ENCODE measurements at regions not wholly inside any gene's neighbourhood (a gene's known extent, or its start where the extent isn't known, plus 50 kb on each side); places are given as distances from the start of the nearest gene placed in this dataset.

DNA sequence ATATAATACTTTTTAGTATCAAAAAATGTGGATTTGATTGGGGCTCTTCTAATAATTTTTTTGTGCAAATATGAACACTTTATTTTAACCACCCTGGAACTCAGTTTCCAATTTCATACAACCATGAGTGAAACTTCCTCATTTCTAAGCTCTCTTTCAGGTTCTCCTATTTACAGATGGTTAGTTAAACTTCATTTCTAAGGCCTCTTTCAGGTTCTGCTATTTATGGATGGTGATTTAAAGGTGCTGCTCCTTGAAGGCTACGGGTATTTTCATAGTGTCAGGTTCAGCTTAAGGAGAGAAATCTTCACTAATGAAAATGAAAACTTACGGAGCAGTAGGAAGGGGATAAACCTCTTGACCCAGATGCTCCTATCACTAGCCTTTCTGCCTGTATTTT, 568.3 kb downstream of the KIF20B start:
- ATAC-seq = no peak
- BruUV-seq (replicated peaks) = no TSS peak
- Histone ChIP-seq H3K36me3 (ENCODE audit: control insufficient read depth, insufficient read depth, low read length) (no peaks in the 10 kb centered on the region), H3K27me3 (ENCODE audit: control insufficient read depth, insufficient read depth, low read length) (no peaks in the 10 kb centered on the region), H3K9me3 (ENCODE audit: control insufficient read depth, insufficient read depth, low read depth, low read length) (no peaks in the 10 kb centered on the region), H3K4me3 (ENCODE audit: low read depth in 2 of 2, low read length in 2 of 2) (no peak overlapping the region), H3K4me1 (ENCODE audit: control insufficient read depth, insufficient read depth, low read length) (no peaks in the 10 kb centered on the region), H3K27ac (ENCODE audit: low read length) (no peak overlapping the region)
- no peak for DNase-seq (ENCODE audit: low read depth, low spot score)
- ChIA-PET CTCF (no interaction called here), POLR2A (no interaction called here)
- in situ Hi-C loops (cut with HindIII; ENCODE audit: low pct_unique_long_range_greater_than_20kb, low sequenced_read_pairs) (no loop called here), intact Hi-C loops (cut with micrococcal nuclease; ENCODE audit: unreplicated experiment) (no loop called here)
- TF ChIP-seq SIN3A (IDR thresholded peaks at IDR 0.05; ENCODE audit: borderline replicate concordance, insufficient read depth, low read depth, low read length) (no peak), POLR2AphosphoS5 (IDR thresholded peaks at IDR 0.05; ENCODE audit: low read depth, low read length) (no peak), TCF7L2 (IDR thresholded peaks at IDR 0.05; ENCODE audit: low read depth, low read length) (no peak)
- TF ChIP-seq, protein P1, sequence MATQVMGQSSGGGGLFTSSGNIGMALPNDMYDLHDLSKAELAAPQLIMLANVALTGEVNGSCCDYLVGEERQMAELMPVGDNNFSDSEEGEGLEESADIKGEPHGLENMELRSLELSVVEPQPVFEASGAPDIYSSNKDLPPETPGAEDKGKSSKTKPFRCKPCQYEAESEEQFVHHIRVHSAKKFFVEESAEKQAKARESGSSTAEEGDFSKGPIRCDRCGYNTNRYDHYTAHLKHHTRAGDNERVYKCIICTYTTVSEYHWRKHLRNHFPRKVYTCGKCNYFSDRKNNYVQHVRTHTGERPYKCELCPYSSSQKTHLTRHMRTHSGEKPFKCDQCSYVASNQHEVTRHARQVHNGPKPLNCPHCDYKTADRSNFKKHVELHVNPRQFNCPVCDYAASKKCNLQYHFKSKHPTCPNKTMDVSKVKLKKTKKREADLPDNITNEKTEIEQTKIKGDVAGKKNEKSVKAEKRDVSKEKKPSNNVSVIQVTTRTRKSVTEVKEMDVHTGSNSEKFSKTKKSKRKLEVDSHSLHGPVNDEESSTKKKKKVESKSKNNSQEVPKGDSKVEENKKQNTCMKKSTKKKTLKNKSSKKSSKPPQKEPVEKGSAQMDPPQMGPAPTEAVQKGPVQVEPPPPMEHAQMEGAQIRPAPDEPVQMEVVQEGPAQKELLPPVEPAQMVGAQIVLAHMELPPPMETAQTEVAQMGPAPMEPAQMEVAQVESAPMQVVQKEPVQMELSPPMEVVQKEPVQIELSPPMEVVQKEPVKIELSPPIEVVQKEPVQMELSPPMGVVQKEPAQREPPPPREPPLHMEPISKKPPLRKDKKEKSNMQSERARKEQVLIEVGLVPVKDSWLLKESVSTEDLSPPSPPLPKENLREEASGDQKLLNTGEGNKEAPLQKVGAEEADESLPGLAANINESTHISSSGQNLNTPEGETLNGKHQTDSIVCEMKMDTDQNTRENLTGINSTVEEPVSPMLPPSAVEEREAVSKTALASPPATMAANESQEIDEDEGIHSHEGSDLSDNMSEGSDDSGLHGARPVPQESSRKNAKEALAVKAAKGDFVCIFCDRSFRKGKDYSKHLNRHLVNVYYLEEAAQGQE (IDR thresholded peaks at IDR 0.05; ENCODE audit: insufficient read depth in 1 of 2, low read depth in 2 of 2, low read length in 1 of 2) = no peak
- TF ChIP-seq, protein P2, sequence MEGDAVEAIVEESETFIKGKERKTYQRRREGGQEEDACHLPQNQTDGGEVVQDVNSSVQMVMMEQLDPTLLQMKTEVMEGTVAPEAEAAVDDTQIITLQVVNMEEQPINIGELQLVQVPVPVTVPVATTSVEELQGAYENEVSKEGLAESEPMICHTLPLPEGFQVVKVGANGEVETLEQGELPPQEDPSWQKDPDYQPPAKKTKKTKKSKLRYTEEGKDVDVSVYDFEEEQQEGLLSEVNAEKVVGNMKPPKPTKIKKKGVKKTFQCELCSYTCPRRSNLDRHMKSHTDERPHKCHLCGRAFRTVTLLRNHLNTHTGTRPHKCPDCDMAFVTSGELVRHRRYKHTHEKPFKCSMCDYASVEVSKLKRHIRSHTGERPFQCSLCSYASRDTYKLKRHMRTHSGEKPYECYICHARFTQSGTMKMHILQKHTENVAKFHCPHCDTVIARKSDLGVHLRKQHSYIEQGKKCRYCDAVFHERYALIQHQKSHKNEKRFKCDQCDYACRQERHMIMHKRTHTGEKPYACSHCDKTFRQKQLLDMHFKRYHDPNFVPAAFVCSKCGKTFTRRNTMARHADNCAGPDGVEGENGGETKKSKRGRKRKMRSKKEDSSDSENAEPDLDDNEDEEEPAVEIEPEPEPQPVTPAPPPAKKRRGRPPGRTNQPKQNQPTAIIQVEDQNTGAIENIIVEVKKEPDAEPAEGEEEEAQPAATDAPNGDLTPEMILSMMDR (IDR thresholded peaks at IDR 0.05) = no peak

DNA sequence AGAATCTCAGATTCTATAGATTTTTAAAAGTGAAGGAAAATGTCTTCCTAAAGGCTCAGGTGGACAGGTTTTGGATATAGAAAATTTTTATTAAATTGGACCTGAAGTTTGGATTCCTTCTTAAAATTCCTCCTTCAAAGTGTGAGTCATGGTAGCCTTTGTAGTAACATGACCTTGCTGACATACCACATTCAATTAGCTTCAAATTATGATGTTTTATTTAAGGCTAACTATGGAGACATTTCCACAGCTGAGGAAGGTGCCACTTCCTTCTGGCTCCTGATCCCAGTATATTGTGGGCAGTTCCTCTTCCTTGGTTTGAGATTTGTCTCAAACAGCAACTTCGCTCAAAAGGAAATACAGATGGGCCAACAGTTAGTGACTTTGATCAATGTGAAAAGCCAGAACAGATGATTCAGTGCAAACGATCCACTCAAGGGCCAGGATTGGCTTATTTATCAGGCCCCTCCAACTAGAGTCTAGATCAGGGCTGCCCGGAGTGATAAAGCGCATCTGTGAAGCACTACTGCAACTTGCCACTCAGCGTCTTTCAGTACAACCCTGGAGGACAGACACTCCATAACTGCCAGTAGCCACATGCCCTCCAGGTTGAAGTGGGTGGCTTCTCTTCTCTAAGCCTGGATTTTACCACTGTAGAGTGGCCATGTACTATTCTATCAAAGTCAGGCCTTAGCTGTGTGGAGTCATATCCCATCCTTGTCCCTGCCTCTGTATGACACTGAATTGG, 573.5 kb downstream of the KIF20B start:
- H3K27ac ChIP-seq (ENCODE audit: low read length) = no peak overlapping the region

More for the DNA sequence above, 573.5 kb downstream of the KIF20B start:
- CTCF ChIA-PET = no interaction called here
- Histone ChIP-seq H3K27me3 (ENCODE audit: control insufficient read depth, insufficient read depth, low read length) (no peaks in the 10 kb centered on the region), H3K36me3 (ENCODE audit: control insufficient read depth, insufficient read depth, low read length) (no peaks in the 10 kb centered on the region), H3K4me1 (ENCODE audit: control insufficient read depth, insufficient read depth, low read length) (no peaks in the 10 kb centered on the region), H3K9me3 (ENCODE audit: control insufficient read depth, insufficient read depth, low read depth, low read length) (no peaks in the 10 kb centered on the region), H3K4me3 (ENCODE audit: low read depth in 2 of 2, low read length in 2 of 2) (no peak overlapping the region)
- no TSS peak for BruUV-seq (replicated peaks)
- no peak for ATAC-seq
- in situ Hi-C loops (cut with HindIII; ENCODE audit: low pct_unique_long_range_greater_than_20kb, low sequenced_read_pairs) (no loop called here), intact Hi-C loops (cut with micrococcal nuclease; ENCODE audit: unreplicated experiment) (no loop called here)
- DNase-seq (ENCODE audit: low read depth, low spot score) = no peak
- POLR2A ChIA-PET = no interaction called here
- TF ChIP-seq, protein P2 (IDR thresholded peaks at IDR 0.05) = no peak
- TF ChIP-seq TCF7L2 (IDR thresholded peaks at IDR 0.05; ENCODE audit: low read depth, low read length) (no peak), POLR2AphosphoS5 (IDR thresholded peaks at IDR 0.05; ENCODE audit: low read depth, low read length) (no peak)

All from Panc1 (cell line).